Neural crest cell (in vitro differentiated cells): ENCODE measurements at regions not wholly inside any gene's neighbourhood (a gene's known extent, or its start where the extent isn't known, plus 50 kb on each side); places are given as distances from the start of the nearest gene placed in this dataset.

ENCODE experiments used
- DNase-seq: peaks from one replicate; pipeline ENCODE4 v3.0.0; 2021; ENCODE audit warnings: low read depth, mixed read lengths, low spot score
- H3K27ac Mint-ChIP-seq: one replicate; pipeline ENCODE4 v1.8.0; 2021; ENCODE audit warnings: mild to moderate bottlenecking, mixed read lengths; ENCODE audit not compliant: unreplicated experiment
- H3K27me3 Mint-ChIP-seq: 2 replicates; pipeline ENCODE4 v1.8.0; 2021; ENCODE audit warnings: low read depth, mild to moderate bottlenecking, mixed read lengths
- H3K36me3 Mint-ChIP-seq: 2 replicates; pipeline ENCODE4 v1.8.0; 2021; ENCODE audit warnings: low read depth, mild to moderate bottlenecking, mixed read lengths
- H3K4me1 Mint-ChIP-seq: 2 replicates; pipeline ENCODE4 v1.8.0; 2021; ENCODE audit warnings: mixed read lengths
- H3K4me3 Mint-ChIP-seq: one replicate; pipeline ENCODE4 v1.8.0; 2021; ENCODE audit warnings: mild to moderate bottlenecking, mixed read lengths
- H3K9me3 Mint-ChIP-seq: 2 replicates; pipeline ENCODE4 v1.8.0; 2021; ENCODE audit warnings: mixed read lengths
- CTCF ChIP-seq: fragments of 200-600 bp; sonication (generic); conservative IDR thresholded peaks from 2 replicates; pipeline ENCODE4 v1.5.0; 2021; ENCODE audit warnings: antibody characterized with exemption, mild to moderate bottlenecking

- DNase-seq: no peak
- no peaks in the 10 kb centered on the region for H3K9me3 Mint-ChIP-seq
- no peak overlapping the region for H3K4me3 Mint-ChIP-seq
- no peaks in the 10 kb centered on the region for H3K36me3 Mint-ChIP-seq
- H3K4me1 Mint-ChIP-seq: no peaks in the 10 kb centered on the region
- no peak for TF ChIP-seq CTCF
- no peaks in the 10 kb centered on the region for H3K27me3 Mint-ChIP-seq
- no peak overlapping the region for H3K27ac Mint-ChIP-seq
Measured at GRCh38 chr3:106007512-106007911, 138.7 kb upstream of the CBLB start.

- no peaks in the 10 kb centered on the region for H3K27me3 Mint-ChIP-seq
- H3K4me1 Mint-ChIP-seq: no peaks in the 10 kb centered on the region
- H3K9me3 Mint-ChIP-seq: no peaks in the 10 kb centered on the region
- H3K4me3 Mint-ChIP-seq: no peak overlapping the region
- no peak for TF ChIP-seq CTCF
- H3K36me3 Mint-ChIP-seq: no peaks in the 10 kb centered on the region
- H3K27ac Mint-ChIP-seq: no peak overlapping the region
- DNase-seq: no peak
Measured at GRCh38 chr3:106008766-106009165, 140.0 kb upstream of the CBLB start.

- Mint-ChIP-seq H3K9me3 (no peaks in the 10 kb centered on the region), H3K4me3 (no peak overlapping the region), H3K36me3 (no peaks in the 10 kb centered on the region), H3K4me1 (no peaks in the 10 kb centered on the region), H3K27me3 (no peaks in the 10 kb centered on the region), H3K27ac (no peak overlapping the region)
- no peak for TF ChIP-seq CTCF
- no peak for DNase-seq
Measured at GRCh38 chr3:106010829-106011228, 142.0 kb upstream of the CBLB start.

GRCh38 chr3:106013971-106014370, 145.2 kb upstream of the CBLB start:
- no peaks in the 10 kb centered on the region for H3K9me3 Mint-ChIP-seq
- H3K27ac Mint-ChIP-seq: no peak overlapping the region
- H3K4me1 Mint-ChIP-seq: no peaks in the 10 kb centered on the region
- no peaks in the 10 kb centered on the region for H3K36me3 Mint-ChIP-seq
- no peak overlapping the region for H3K4me3 Mint-ChIP-seq
- no peaks in the 10 kb centered on the region for H3K27me3 Mint-ChIP-seq
- TF ChIP-seq CTCF: no peak
- no peak for DNase-seq

GRCh38 chr3:106014518-106014917, 145.7 kb upstream of the CBLB start:
- H3K4me3 Mint-ChIP-seq: no peak overlapping the region
- H3K4me1 Mint-ChIP-seq: no peaks in the 10 kb centered on the region
- no peaks in the 10 kb centered on the region for H3K9me3 Mint-ChIP-seq
- no peak overlapping the region for H3K27ac Mint-ChIP-seq
- DNase-seq: no peak
- no peaks in the 10 kb centered on the region for H3K36me3 Mint-ChIP-seq
- TF ChIP-seq CTCF: no peak
- H3K27me3 Mint-ChIP-seq: no peaks in the 10 kb centered on the region

GRCh38 chr3:106014971-106015370, 146.2 kb upstream of the CBLB start:
- Mint-ChIP-seq H3K4me3 (no peak overlapping the region), H3K27ac (no peak overlapping the region), H3K27me3 (no peaks in the 10 kb centered on the region), H3K36me3 (no peaks in the 10 kb centered on the region), H3K4me1 (no peaks in the 10 kb centered on the region), H3K9me3 (no peaks in the 10 kb centered on the region)
- DNase-seq: no peak
- no peak for TF ChIP-seq CTCF
